ENCODE measurements at regions not wholly inside any gene's neighbourhood (a gene's known extent, or its start where the extent isn't known, plus 50 kb on each side); places are given as distances from the start of the nearest gene placed in this dataset.
"Not testable (repeated sequence)": the region's sequence is repeated elsewhere in the genome, so short reads cannot be mapped to it uniquely, and the experiment has no call there.

DNA sequence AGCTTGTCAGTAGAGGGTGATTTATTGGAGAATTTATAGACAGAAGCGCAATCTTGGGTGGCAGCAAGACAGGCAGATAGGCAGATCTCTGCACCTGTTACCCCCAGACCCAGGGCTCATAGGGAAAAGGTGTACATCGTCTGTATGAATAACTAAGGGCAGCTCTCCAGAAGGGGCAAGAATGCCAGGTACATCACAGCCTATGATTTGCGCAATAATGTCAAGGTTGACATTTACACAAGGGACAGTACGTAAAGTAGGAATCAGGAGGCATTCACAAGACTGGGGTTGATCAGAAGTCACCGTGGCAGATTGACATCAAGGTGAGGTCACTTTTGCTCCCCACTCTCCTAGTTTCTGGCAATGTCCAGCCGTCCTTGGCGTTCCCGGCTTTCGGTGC is 524.1 kb downstream of the TRIML1 start:
- H3K4me3 ChIP-seq = no peak overlapping the region
- DNase-seq = no peak
- H3K27ac ChIP-seq = no peak overlapping the region
- H3K4me1 ChIP-seq = no peaks in the 10 kb centered on the region
- intact Hi-C loops (cut with DNase I; ENCODE audit: low total_unique reads) = no loop called here
- H3K27me3 ChIP-seq = no peaks in the 10 kb centered on the region
- H3K36me3 ChIP-seq = no peaks in the 10 kb centered on the region
- H3K9me3 ChIP-seq = peaks cover 0 to 6% (median 3%) of the 10 kb centered on the region in 3 donors
- TF ChIP-seq CTCF (IDR thresholded peaks at IDR 0.05) = no peak

DNA sequence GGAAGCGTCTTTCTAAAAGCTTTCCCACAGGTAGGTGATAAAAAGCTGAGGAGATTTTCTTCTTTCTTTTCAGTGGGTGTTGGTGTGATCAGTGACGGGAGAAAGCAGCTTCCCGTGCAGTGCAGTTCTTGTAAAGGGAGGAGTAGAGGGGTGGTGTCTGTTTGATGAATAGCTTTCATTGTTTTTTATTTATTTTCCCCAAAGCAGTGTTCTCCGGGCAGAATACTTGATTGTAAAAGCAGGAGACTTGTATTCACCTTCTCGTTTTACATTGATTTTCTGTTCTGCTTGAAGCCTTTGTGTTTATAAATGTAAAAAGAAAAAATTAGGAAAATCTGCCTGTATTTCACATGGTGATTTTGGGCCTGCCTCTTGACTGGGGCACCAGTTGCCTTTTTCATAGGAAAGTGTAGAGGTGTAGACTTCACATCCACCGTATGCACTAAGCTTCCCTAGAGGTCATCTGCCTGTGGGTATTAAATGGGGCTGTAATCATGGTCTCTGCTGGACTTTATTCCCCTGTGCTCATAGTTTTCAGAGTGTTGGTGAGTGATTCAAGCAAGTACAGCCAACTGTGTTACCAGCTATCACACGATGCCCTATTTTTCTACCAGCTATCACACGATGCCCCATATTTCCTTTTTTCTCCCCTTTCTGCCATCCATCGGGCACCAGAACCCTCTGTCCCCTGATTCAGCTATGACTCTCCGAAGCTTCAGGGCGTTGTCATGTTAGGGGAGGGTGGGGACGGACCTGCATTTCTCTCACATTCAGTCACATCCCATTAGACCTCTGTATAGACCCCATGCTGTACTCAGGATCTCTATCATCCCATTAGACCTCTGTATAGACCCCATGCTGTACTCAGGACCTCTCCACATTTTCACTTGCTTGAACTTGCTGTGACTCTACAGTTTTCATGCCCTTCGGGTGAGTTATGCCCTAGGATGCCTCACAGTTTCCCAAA is 526.5 kb downstream of the TRIML1 start:
- H3K27ac ChIP-seq = no peak overlapping the region
- DNase-seq = no peak

GRCh38 chr4:188678691-188679090 is 539.5 kb downstream of the TRIML1 start:
- DNase-seq; H3K9me3 ChIP-seq; H3K4me3 ChIP-seq; H3K4me1 ChIP-seq; intact Hi-C loops (cut with DNase I; ENCODE audit: low total_unique reads); H3K27ac ChIP-seq; H3K27me3 ChIP-seq; H3K36me3 ChIP-seq: not testable (repeated sequence)

More for the DNA sequence above, 526.5 kb downstream of the TRIML1 start:
- Histone ChIP-seq H3K27me3 (no peaks in the 10 kb centered on the region), H3K36me3 (no peaks in the 10 kb centered on the region), H3K4me1 (no peaks in the 10 kb centered on the region), H3K9me3 (peaks cover 0 to 3% (median 0%) of the 10 kb centered on the region in 3 donors), H3K4me3 (no peak overlapping the region)
- intact Hi-C loops (cut with DNase I; ENCODE audit: low total_unique reads) = no loop called here
- no peak for TF ChIP-seq CTCF (IDR thresholded peaks at IDR 0.05)

DNA sequence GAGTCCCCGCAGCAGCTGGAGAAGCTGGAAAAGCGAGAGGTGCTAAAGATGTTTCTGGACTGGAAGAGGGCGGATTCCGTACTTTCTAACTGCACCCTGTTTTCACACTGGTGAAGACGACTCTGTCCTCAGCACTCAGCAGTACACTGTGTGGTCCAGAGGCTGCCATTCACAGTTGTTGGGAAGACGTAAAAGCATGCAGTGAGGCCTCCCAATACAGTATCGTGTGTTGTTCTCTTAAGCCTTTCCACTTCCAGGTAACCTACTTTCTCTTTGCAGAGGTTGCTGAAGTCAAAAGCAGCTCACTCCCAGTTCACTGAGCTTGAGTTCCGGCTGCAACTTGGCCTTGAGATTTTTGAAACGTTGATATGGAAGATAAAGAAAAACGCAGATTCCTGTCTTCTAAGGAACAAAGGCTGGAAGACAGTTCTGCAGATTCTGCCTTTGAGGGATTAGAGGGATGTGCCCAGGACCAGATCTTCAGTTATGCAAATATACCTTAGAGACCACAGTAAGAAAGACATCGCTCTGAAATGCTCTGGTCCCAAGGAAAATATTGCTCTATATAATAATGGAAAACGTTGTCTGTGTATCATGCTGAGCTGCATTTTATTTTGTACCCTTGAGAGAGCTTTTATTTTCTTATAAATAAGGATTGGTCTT is 540.9 kb downstream of the TRIML1 start:
- no peak for TF ChIP-seq CTCF (IDR thresholded peaks at IDR 0.05)
- intact Hi-C loops (cut with DNase I; ENCODE audit: low total_unique reads) = no loop called here
- DNase-seq = no peak

DNA sequence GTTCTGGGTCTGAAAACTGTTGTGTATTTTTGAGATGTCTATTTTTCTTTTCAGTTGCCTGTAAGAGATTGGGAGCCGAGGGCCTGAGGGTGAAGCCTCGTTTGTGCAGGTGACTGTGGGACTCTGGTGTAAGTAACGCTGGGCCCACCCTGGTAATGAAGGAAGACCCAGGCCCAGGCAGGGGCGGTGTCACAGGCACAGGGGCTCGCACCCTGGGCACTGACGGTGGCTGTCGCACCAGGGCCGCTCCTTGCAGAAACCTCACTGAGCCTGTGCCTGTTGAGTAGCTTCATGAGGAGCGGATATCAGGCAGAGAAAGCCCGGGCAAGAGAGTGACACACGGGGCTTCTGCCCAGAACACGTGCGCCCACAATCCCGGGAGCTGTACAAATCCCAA is 541.4 kb downstream of the TRIML1 start:
- TF ChIP-seq CTCF (IDR thresholded peaks at IDR 0.05) = no peak

More for the DNA sequence above, 540.9 kb downstream of the TRIML1 start:
- Histone ChIP-seq H3K36me3 (no peaks in the 10 kb centered on the region), H3K4me1 (no peaks in the 10 kb centered on the region), H3K27me3 (no peaks in the 10 kb centered on the region), H3K9me3 (peaks cover 0 to 4% (median 0%) of the 10 kb centered on the region in 3 donors), H3K27ac (no peak overlapping the region), H3K4me3 (no peak overlapping the region)

DNA sequence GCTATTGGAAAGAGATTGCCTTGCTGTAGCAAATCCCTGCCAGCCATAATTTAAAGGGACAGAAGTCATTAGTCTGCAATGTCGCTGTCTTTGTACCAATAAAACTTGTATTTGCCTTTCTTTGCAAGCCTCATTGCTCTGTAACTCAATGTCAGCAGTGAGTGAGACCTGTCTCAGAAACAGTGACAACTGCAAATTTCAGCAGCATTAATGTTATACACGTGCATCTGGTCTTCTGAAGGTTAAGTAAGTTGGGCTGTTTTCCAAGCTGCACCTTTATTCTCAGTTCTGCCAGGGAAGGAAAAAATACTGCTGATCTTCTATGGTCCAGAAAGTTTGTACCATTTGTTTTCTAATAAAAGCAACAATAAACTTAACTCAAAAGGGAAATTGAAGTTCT is 543.1 kb downstream of the TRIML1 start:
- intact Hi-C loops (cut with DNase I; ENCODE audit: low total_unique reads) = no loop called here
- Histone ChIP-seq H3K36me3 (no peaks in the 10 kb centered on the region), H3K4me1 (no peaks in the 10 kb centered on the region), H3K9me3 (peaks cover 0 to 4% (median 0%) of the 10 kb centered on the region in 3 donors), H3K27ac (no peak overlapping the region), H3K27me3 (no peaks in the 10 kb centered on the region), H3K4me3 (no peak overlapping the region)
- no peak for TF ChIP-seq CTCF (IDR thresholded peaks at IDR 0.05)
- no peak for DNase-seq

More for the DNA sequence above, 541.4 kb downstream of the TRIML1 start:
- Histone ChIP-seq H3K4me1 (no peaks in the 10 kb centered on the region), H3K27ac (no peak overlapping the region), H3K9me3 (peaks cover 0 to 4% (median 0%) of the 10 kb centered on the region in 3 donors), H3K36me3 (no peaks in the 10 kb centered on the region), H3K27me3 (no peaks in the 10 kb centered on the region), H3K4me3 (no peak overlapping the region)
- intact Hi-C loops (cut with DNase I; ENCODE audit: low total_unique reads) = no loop called here
- DNase-seq = no peak
